Forelimb muscle (tissue), 1 donor: ENCODE measurements at regions not wholly inside any gene's neighbourhood (a gene's known extent, or its start where the extent isn't known, plus 50 kb on each side); places are given as distances from the start of the nearest gene placed in this dataset.

Source experiments
- DNase-seq: peaks from one replicate; pipeline ENCODE4 v3.0.0-alpha.2; 2013; ENCODE audit warnings: low read depth

- DNase-seq: no peak
Observed at GRCh38 chr11:123378096-123378495, 52.0 kb upstream of the GRAMD1B start.

GRCh38 chr11:123377355-123377754 lies 52.7 kb upstream of the GRAMD1B start:
- DNase-seq: no peak

GRCh38 chr11:123375832-123376231 lies 54.2 kb upstream of the GRAMD1B start:
- DNase-seq: no peak

- DNase-seq: no peak
Observed at GRCh38 chr11:123374622-123374968, 55.5 kb upstream of the GRAMD1B start.

- DNase-seq: no peak
Observed at GRCh38 chr11:123373754-123374621, 56.1 kb upstream of the GRAMD1B start.

- DNase-seq: no peak
Observed at GRCh38 chr11:123371506-123372297, 58.4 kb upstream of the GRAMD1B start.

GRCh38 chr11:123366924-123367323 lies 63.1 kb upstream of the GRAMD1B start:
- no peak for DNase-seq

GRCh38 chr11:123365955-123366354 lies 64.1 kb upstream of the GRAMD1B start:
- DNase-seq: no peak

GRCh38 chr11:123364080-123364479 lies 66.0 kb upstream of the GRAMD1B start:
- DNase-seq: no peak

GRCh38 chr11:123363556-123363955 lies 66.5 kb upstream of the GRAMD1B start:
- DNase-seq: no peak

GRCh38 chr11:123362941-123363340 lies 67.1 kb upstream of the GRAMD1B start:
- DNase-seq: no peak

GRCh38 chr11:123362186-123362585 lies 67.9 kb upstream of the GRAMD1B start:
- DNase-seq: no peak

GRCh38 chr11:123361110-123361509 lies 69.0 kb upstream of the GRAMD1B start:
- no peak for DNase-seq

- DNase-seq: no peak
Observed at GRCh38 chr11:123360267-123360936, 69.7 kb upstream of the GRAMD1B start.

- DNase-seq: no peak
Observed at GRCh38 chr11:123357990-123358827, 71.9 kb upstream of the GRAMD1B start.

- DNase-seq: no peak
Observed at GRCh38 chr11:123357353-123357989, 72.6 kb upstream of the GRAMD1B start.

- DNase-seq: no peak
Observed at GRCh38 chr11:123356539-123356938, 73.5 kb upstream of the GRAMD1B start.

GRCh38 chr11:123354371-123354975 lies 75.6 kb upstream of the GRAMD1B start:
- DNase-seq: no peak

- DNase-seq: no peak
Observed at GRCh38 chr11:123351375-123351774, 78.7 kb upstream of the GRAMD1B start.

GRCh38 chr11:123349382-123349781 lies 80.7 kb upstream of the GRAMD1B start:
- DNase-seq: no peak
